ENCODE measurements at regions not wholly inside any gene's neighbourhood (a gene's known extent, or its start where the extent isn't known, plus 50 kb on each side); places are given as distances from the start of the nearest gene placed in this dataset.

DNA sequence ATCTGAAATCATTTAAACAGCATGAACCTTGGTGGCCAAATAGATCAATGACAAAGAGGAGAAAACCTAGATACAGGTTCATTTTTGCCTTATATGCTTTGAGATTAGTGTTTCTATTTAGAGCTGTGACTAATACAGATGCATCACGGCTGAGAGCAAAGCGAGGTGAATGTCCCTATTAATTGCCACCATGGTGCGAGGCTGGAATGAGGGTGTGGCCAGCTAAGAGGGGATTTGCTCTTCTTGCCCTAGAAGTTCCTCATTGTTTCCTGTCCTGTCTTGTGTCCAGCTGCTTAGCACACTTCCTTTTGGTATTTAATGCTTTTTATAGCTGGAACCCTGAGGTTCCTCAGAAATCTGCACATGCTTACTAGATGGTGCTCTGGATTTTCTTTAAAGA is 339.1 kb upstream of the RGMA start:
- TF ChIP-seq, protein P1, sequence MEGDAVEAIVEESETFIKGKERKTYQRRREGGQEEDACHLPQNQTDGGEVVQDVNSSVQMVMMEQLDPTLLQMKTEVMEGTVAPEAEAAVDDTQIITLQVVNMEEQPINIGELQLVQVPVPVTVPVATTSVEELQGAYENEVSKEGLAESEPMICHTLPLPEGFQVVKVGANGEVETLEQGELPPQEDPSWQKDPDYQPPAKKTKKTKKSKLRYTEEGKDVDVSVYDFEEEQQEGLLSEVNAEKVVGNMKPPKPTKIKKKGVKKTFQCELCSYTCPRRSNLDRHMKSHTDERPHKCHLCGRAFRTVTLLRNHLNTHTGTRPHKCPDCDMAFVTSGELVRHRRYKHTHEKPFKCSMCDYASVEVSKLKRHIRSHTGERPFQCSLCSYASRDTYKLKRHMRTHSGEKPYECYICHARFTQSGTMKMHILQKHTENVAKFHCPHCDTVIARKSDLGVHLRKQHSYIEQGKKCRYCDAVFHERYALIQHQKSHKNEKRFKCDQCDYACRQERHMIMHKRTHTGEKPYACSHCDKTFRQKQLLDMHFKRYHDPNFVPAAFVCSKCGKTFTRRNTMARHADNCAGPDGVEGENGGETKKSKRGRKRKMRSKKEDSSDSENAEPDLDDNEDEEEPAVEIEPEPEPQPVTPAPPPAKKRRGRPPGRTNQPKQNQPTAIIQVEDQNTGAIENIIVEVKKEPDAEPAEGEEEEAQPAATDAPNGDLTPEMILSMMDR (IDR thresholded peaks at IDR 0.05; ENCODE audit: poor library complexity), result no peak
- no peak for TF ChIP-seq EZH2phosphoT487 (IDR thresholded peaks at IDR 0.05; ENCODE audit: low read depth, severe bottlenecking, unreplicated experiment)

All from hepatocyte (in vitro differentiated cells).